HCT116 (cell line): ENCODE measurements at regions not wholly inside any gene's neighbourhood (a gene's known extent, or its start where the extent isn't known, plus 50 kb on each side); places are given as distances from the start of the nearest gene placed in this dataset.

Source experiments
- ATAC-seq: fragments of 200-7000 bp; cut with Tn5 transposase; 2 replicates; pipeline ENCODE4 v1.9.1; 2020; ENCODE audit warnings: mild to moderate bottlenecking, moderate library complexity
- BruUV-seq: library from RNA; stranded (reverse); fragments of 400-500 nt; replicated peaks from 2 replicates; lab custom pipeline; 2021; lab: Mats Ljungman, UMichigan
- CTCF ChIA-PET: fragments of 300-600 bp; sonication (Branson Sonifier 250); formaldehyde crosslinking; loops from one replicate; lab custom pipeline; 2021; ENCODE audit warnings: antibody characterized with exemption; lab: Charles Lee
- POLR2A ChIA-PET: fragments of 300-600, 350-600 bp; sonication (Branson Sonifier 250); formaldehyde crosslinking; loops from one replicate; lab custom pipeline; 2021; ENCODE audit warnings: antibody characterized with exemption; lab: Charles Lee
- RAD21 ChIA-PET, 2 experiments: fragments of 300-600 bp; sonication (Branson Sonifier 250); formaldehyde crosslinking; loops; one replicate each; lab custom pipeline; 2023; ENCODE audit warnings: low total read pairs in 2 of 2; ENCODE audit not compliant: uncharacterized antibody in 2 of 2, unreplicated experiment in 2 of 2, low non-redundant PET in 1 of 2; lab: Charles Lee
- DNase-seq: peaks from one replicate; pipeline ENCODE4 v3.0.0-alpha.2; 2010; ENCODE audit warnings: low read depth, low spot score
- H2AFZ ChIP-seq: fragments of 200-600 bp; shearing (Covaris generic), sonication (generic); 2 replicates; pipeline ENCODE4 v1.6.1; 2017; ENCODE audit warnings: low read depth, mixed run types, mixed read lengths, antibody characterized with exemption, low read length; ENCODE audit not compliant: poor library complexity, severe bottlenecking
- H3K27ac ChIP-seq: 2 replicates; pipeline ENCODE4 v1.5.1; 2012; ENCODE audit warnings: low read depth, low read length
- H3K27me3 ChIP-seq: fragments of 200-600 bp; sonication (generic); 2 replicates; pipeline ENCODE4 v1.6.1; 2016; ENCODE audit warnings: mixed run types, low read length, mixed read lengths; ENCODE audit not compliant: insufficient read depth
- H3K36me3 ChIP-seq, 2 experiments: fragments of 200-500 bp in 1 of 2; fragments of 200-600 bp in 1 of 2; sonication (Bioruptor generic) in 1 of 2; sonication (generic) in 1 of 2; 2 replicates each; pipeline versions ENCODE4 v1.5.1 to v1.6.1; 2014 to 2016; ENCODE audit warnings: low read length in 2 of 2, inconsistent platforms in 1 of 2, mixed read lengths in 1 of 2, mixed run types in 1 of 2; ENCODE audit not compliant: insufficient read depth in 2 of 2, control insufficient read depth in 1 of 2
- H3K4me1 ChIP-seq, 2 experiments: fragments of 200-600 bp in 1 of 2; sonication (generic) in 1 of 2; 2 replicates each; pipeline versions ENCODE4 v1.5.1 to v1.6.1; 2012 to 2017; ENCODE audit warnings: low read length in 2 of 2, inconsistent platforms in 1 of 2, mild to moderate bottlenecking in 1 of 2, mixed read lengths in 1 of 2, mixed run types in 1 of 2, moderate library complexity in 1 of 2; ENCODE audit not compliant: insufficient read depth in 2 of 2, control insufficient read depth in 1 of 2
- H3K4me2 ChIP-seq: fragments of 200-600 bp; sonication (generic); 2 replicates; pipeline ENCODE4 v1.6.1; 2017; ENCODE audit warnings: mixed run types, low read length, mixed read lengths
- H3K4me3 ChIP-seq, 2 experiments: fragments of 200-600 bp in 1 of 2; sonication (generic) in 1 of 2; replicated peaks in 1 of 2; 2 replicates each; pipeline ENCODE4 v1.5.1; 2011 to 2016; ENCODE audit warnings: low read length in 2 of 2, control low read depth in 1 of 2, low read depth in 1 of 2, mild to moderate bottlenecking in 1 of 2, mixed read lengths in 1 of 2, mixed run types in 1 of 2
- H3K79me2 ChIP-seq: fragments of 200-600 bp; sonication (generic); 2 replicates; pipeline ENCODE4 v1.6.1; 2017; ENCODE audit warnings: mild to moderate bottlenecking, mixed run types, low read length, moderate library complexity, mixed read lengths; ENCODE audit not compliant: insufficient read depth
- H3K9ac ChIP-seq: fragments of 200-600 bp; sonication (generic); 2 replicates; pipeline ENCODE4 v1.6.1; 2016; ENCODE audit warnings: low read length, mixed read lengths
- H3K9me2 ChIP-seq: fragments of 200-600 bp; sonication (generic), shearing (Covaris generic); 2 replicates; pipeline ENCODE4 v1.6.1; 2017; ENCODE audit warnings: mixed run types, mild to moderate bottlenecking, moderate library complexity; ENCODE audit not compliant: insufficient read depth
- H3K9me3 ChIP-seq, 2 experiments: fragments of 200-500 bp in 1 of 2; fragments of 200-600 bp in 1 of 2; sonication (Bioruptor generic) in 1 of 2; sonication (generic) in 1 of 2; 2 replicates each; pipeline ENCODE4 v1.6.1; 2014 to 2017; ENCODE audit warnings: low read length in 2 of 2, mixed read lengths in 2 of 2, inconsistent platforms in 1 of 2, low read depth in 1 of 2, mild to moderate bottlenecking in 1 of 2, mixed run types in 1 of 2, moderate library complexity in 1 of 2; ENCODE audit not compliant: control insufficient read depth in 1 of 2, insufficient read depth in 1 of 2
- H4K20me1 ChIP-seq: fragments of 200-600 bp; sonication (generic), shearing (Covaris generic); 2 replicates; pipeline ENCODE4 v1.6.1; 2017; ENCODE audit warnings: mixed run types, mild to moderate bottlenecking, moderate library complexity; ENCODE audit not compliant: insufficient read depth
- ATF3 ChIP-seq: IDR thresholded peaks from 2 replicates; pipeline ENCODE4 v1.6.1; 2012
- CBX3 ChIP-seq: IDR thresholded peaks from 2 replicates; pipeline ENCODE4 v1.6.1; 2012; ENCODE audit warnings: low read depth
- CTCF ChIP-seq, 3 experiments: fragments of 200-600 bp in 1 of 3; sonication (generic) in 1 of 3; IDR thresholded peaks in 2 of 3; conservative IDR thresholded peaks in 1 of 3; 2 replicates each; pipeline ENCODE4 v1.5.1; 2012 to 2017; ENCODE audit warnings: low read depth in 2 of 3, low read length in 2 of 3, antibody characterized with exemption in 1 of 3, borderline replicate concordance in 1 of 3, control low read depth in 1 of 3, mild to moderate bottlenecking in 1 of 3, mixed read lengths in 1 of 3, mixed run types in 1 of 3, moderate library complexity in 1 of 3; ENCODE audit not compliant: insufficient read depth in 1 of 3
- EGR1 ChIP-seq: IDR thresholded peaks from 2 replicates; pipeline ENCODE4 v1.6.1; 2012; ENCODE audit warnings: low read depth
- EZH2 ChIP-seq: fragments of 200-600 bp; sonication (generic); IDR thresholded peaks from 2 replicates; pipeline ENCODE4 v1.6.1; 2017; ENCODE audit warnings: antibody characterized with exemption, mixed run types
- EZH2phosphoT487 ChIP-seq: fragments of 200-600 bp; IDR thresholded peaks from 2 replicates; pipeline ENCODE4 v1.6.1; 2018; ENCODE audit warnings: antibody characterized with exemption, borderline replicate concordance
- FOSL1 ChIP-seq: IDR thresholded peaks from 2 replicates; pipeline ENCODE4 v1.6.1; 2012; ENCODE audit warnings: low read depth
- JUND ChIP-seq: IDR thresholded peaks from 2 replicates; pipeline ENCODE4 v1.6.1; 2012
- POLR2AphosphoS5 ChIP-seq: IDR thresholded peaks from 2 replicates; pipeline ENCODE4 v1.6.1; 2011; ENCODE audit warnings: mild to moderate bottlenecking, low read depth, low read length, moderate library complexity
- REST ChIP-seq: IDR thresholded peaks from 2 replicates; pipeline ENCODE4 v1.6.1; 2012; ENCODE audit warnings: low read depth
- SP1 ChIP-seq: IDR thresholded peaks from 2 replicates; pipeline ENCODE4 v1.6.1; 2012; ENCODE audit warnings: low read depth
- SRF ChIP-seq: IDR thresholded peaks from 2 replicates; pipeline ENCODE4 v1.6.1; 2012; ENCODE audit warnings: low read depth
- TCF7L2 ChIP-seq: IDR thresholded peaks from 2 replicates; pipeline ENCODE4 v1.7.0; 2011; ENCODE audit warnings: borderline replicate concordance, inconsistent platforms; ENCODE audit not compliant: insufficient read depth, insufficient read length; ENCODE audit errors: extremely low read depth
- YY1 ChIP-seq: IDR thresholded peaks from 2 replicates; pipeline ENCODE4 v1.6.1; 2011; ENCODE audit warnings: low read length, low read depth, moderate library complexity, mild to moderate bottlenecking; ENCODE audit not compliant: insufficient replicate concordance; ENCODE audit errors: extremely low read depth
- ZBTB33 ChIP-seq: IDR thresholded peaks from 2 replicates; pipeline ENCODE4 v1.6.1; 2011; ENCODE audit warnings: mild to moderate bottlenecking, low read length, moderate library complexity; ENCODE audit not compliant: insufficient replicate concordance; ENCODE audit errors: extremely low read depth
- intact Hi-C: fragments of 100-400 bp; cut with micrococcal nuclease; formaldehyde crosslinking; loops from 2 replicates; pipeline ENCODE4 v1.10.0; 2022

GRCh38 chr3:25885544-25885943, 95.7 kb downstream of the OXSM start:
- Histone ChIP-seq H3K27ac (no peak overlapping the region), H3K9me3 (no peaks in the 10 kb centered on the region), H3K36me3 (no peaks in the 10 kb centered on the region), H3K9ac (no peak overlapping the region), H3K79me2 (no peaks in the 10 kb centered on the region), H2AFZ (no peak overlapping the region), H3K4me2 (peak overlapping the region; percentile 10), H4K20me1 (no peaks in the 10 kb centered on the region), H3K9me2 (no peaks in the 10 kb centered on the region), H3K27me3 (no peaks in the 10 kb centered on the region), H3K4me3 (no peak overlapping the region)
- intact Hi-C loops, result no loop called here
- POLR2A ChIA-PET, result no interaction called here
- DNase-seq (no peak), ATAC-seq (no peak)
- BruUV-seq, result no TSS peak
- RAD21 ChIA-PET, result no interaction called here
- CTCF ChIA-PET, result interaction anchor here (0.7 kb wide), 1 partner anchor 29 kb away, joined by 3 read pairs; no protein-coding TSS in a partner anchor
- TF ChIP-seq ZBTB33, result no peak
- no peak for TF ChIP-seq TCF7L2
- no peak for TF ChIP-seq EZH2phosphoT487
- TF ChIP-seq ATF3, result no peak
- TF ChIP-seq FOSL1, result no peak
- no peak for TF ChIP-seq SRF
- TF ChIP-seq JUND, result no peak
- no peak for TF ChIP-seq SP1
- TF ChIP-seq REST, result no peak
- TF ChIP-seq CBX3, result no peak
- no peak for TF ChIP-seq YY1
- TF ChIP-seq EZH2, result no peak
- no peak for TF ChIP-seq CTCF (IDR thresholded peaks at IDR 0.05 in 2 of 3, conservative IDR thresholded peaks at IDR 0.05 in 1 of 3; ENCODE audit: borderline replicate concordance in 1 of 3, insufficient read depth in 1 of 3, low read depth in 2 of 3, low read length in 2 of 3)
- TF ChIP-seq POLR2AphosphoS5, result no peak
- no peak for TF ChIP-seq EGR1
- TF ChIP-seq, all 23 proteins: peak for 0
- peaks cover 0 to 5% of the 10 kb centered on the region in 2 experiments; a peak in 2 of 4 replicates for H3K4me1 ChIP-seq
